ENCODE measurements at regions not wholly inside any gene's neighbourhood (a gene's known extent, or its start where the extent isn't known, plus 50 kb on each side); places are given as distances from the start of the nearest gene placed in this dataset.

GRCh38 chr6:80440496-80441115 is 334.1 kb downstream of the BCKDHB start:
- no peak overlapping the region for H3K4me3 ChIP-seq
- no peaks in the 10 kb centered on the region for H4K20me1 ChIP-seq
- no peaks in the 10 kb centered on the region for H3K27me3 ChIP-seq
- H3K4me1 ChIP-seq, result no peaks in the 10 kb centered on the region
- H3K27ac ChIP-seq, result no peak overlapping the region
- no peak overlapping the region for H3K9ac ChIP-seq
- no peaks in the 10 kb centered on the region for H3K36me3 ChIP-seq
- TF ChIP-seq Cebpa-rat (IDR thresholded peaks at IDR 0.05), result no peak
- no peaks in the 10 kb centered on the region for H3K9me3 ChIP-seq (replicated peaks in 1 of 11)
- no peak overlapping the region for H3K4me2 ChIP-seq

- no peak overlapping the region for H3K4me2 ChIP-seq
- H3K27ac ChIP-seq, result no peak overlapping the region
- H3K9ac ChIP-seq, result no peak overlapping the region
- H3K4me1 ChIP-seq, result no peaks in the 10 kb centered on the region
- no peak overlapping the region for H3K4me3 ChIP-seq
- H3K36me3 ChIP-seq, result no peaks in the 10 kb centered on the region
- no peaks in the 10 kb centered on the region for H4K20me1 ChIP-seq
- no peak for TF ChIP-seq Cebpa-rat (IDR thresholded peaks at IDR 0.05)
- no peaks in the 10 kb centered on the region for H3K9me3 ChIP-seq (replicated peaks in 1 of 11)
- H3K27me3 ChIP-seq, result no peaks in the 10 kb centered on the region
Measured at GRCh38 chr6:80439721-80440470, 333.4 kb downstream of the BCKDHB start.

GRCh38 chr6:80438772-80439171 is 332.3 kb downstream of the BCKDHB start:
- Histone ChIP-seq H3K9me3 (replicated peaks in 1 of 11) (no peaks in the 10 kb centered on the region), H3K4me2 (no peak overlapping the region), H3K9ac (no peak overlapping the region), H3K4me3 (no peak overlapping the region), H4K20me1 (no peaks in the 10 kb centered on the region), H3K27ac (no peak overlapping the region), H3K36me3 (no peaks in the 10 kb centered on the region), H3K27me3 (no peaks in the 10 kb centered on the region), H3K4me1 (no peaks in the 10 kb centered on the region)
- TF ChIP-seq Cebpa-rat (IDR thresholded peaks at IDR 0.05), result no peak

- Histone ChIP-seq H3K36me3 (no peaks in the 10 kb centered on the region), H4K20me1 (no peaks in the 10 kb centered on the region), H3K4me2 (no peak overlapping the region), H3K9me3 (replicated peaks in 1 of 11) (no peaks in the 10 kb centered on the region), H3K27me3 (no peaks in the 10 kb centered on the region), H3K4me3 (no peak overlapping the region), H3K9ac (no peak overlapping the region), H3K4me1 (no peaks in the 10 kb centered on the region), H3K27ac (no peak overlapping the region)
- no peak for TF ChIP-seq Cebpa-rat (IDR thresholded peaks at IDR 0.05)
Measured at GRCh38 chr6:80437801-80438200, 331.3 kb downstream of the BCKDHB start.

GRCh38 chr6:80437221-80437620 is 330.8 kb downstream of the BCKDHB start:
- no peak for TF ChIP-seq Cebpa-rat (IDR thresholded peaks at IDR 0.05)
- Histone ChIP-seq H3K9ac (no peak overlapping the region), H3K36me3 (no peaks in the 10 kb centered on the region)

GRCh38 chr6:80436663-80437062 is 330.2 kb downstream of the BCKDHB start:
- Histone ChIP-seq H3K4me1 (no peaks in the 10 kb centered on the region), H3K4me2 (no peak overlapping the region), H4K20me1 (no peaks in the 10 kb centered on the region), H3K9ac (no peak overlapping the region), H3K36me3 (no peaks in the 10 kb centered on the region), H3K9me3 (replicated peaks in 1 of 11) (no peaks in the 10 kb centered on the region), H3K4me3 (no peak overlapping the region), H3K27me3 (no peaks in the 10 kb centered on the region), H3K27ac (no peak overlapping the region)
- TF ChIP-seq Cebpa-rat (IDR thresholded peaks at IDR 0.05), result no peak

More at GRCh38 chr6:80437221-80437620, 330.8 kb downstream of the BCKDHB start:
- no peaks in the 10 kb centered on the region for H3K9me3 ChIP-seq (replicated peaks in 1 of 11)
- no peak overlapping the region for H3K27ac ChIP-seq
- no peak overlapping the region for H3K4me3 ChIP-seq
- H4K20me1 ChIP-seq, result no peaks in the 10 kb centered on the region
- no peaks in the 10 kb centered on the region for H3K4me1 ChIP-seq
- H3K27me3 ChIP-seq, result no peaks in the 10 kb centered on the region
- H3K4me2 ChIP-seq, result no peak overlapping the region

GRCh38 chr6:80435457-80435856 is 329.0 kb downstream of the BCKDHB start:
- no peak overlapping the region for H3K4me2 ChIP-seq

GRCh38 chr6:80434691-80435350 is 328.4 kb downstream of the BCKDHB start:
- Histone ChIP-seq H3K27ac (no peak overlapping the region), H3K4me2 (no peak overlapping the region), H3K9ac (no peak overlapping the region), H4K20me1 (no peaks in the 10 kb centered on the region), H3K4me3 (no peak overlapping the region), H3K4me1 (no peaks in the 10 kb centered on the region), H3K36me3 (no peaks in the 10 kb centered on the region), H3K9me3 (replicated peaks in 1 of 11) (no peaks in the 10 kb centered on the region), H3K27me3 (no peaks in the 10 kb centered on the region)
- no peak for TF ChIP-seq Cebpa-rat (IDR thresholded peaks at IDR 0.05)

More at GRCh38 chr6:80435457-80435856, 329.0 kb downstream of the BCKDHB start:
- Histone ChIP-seq H3K27ac (no peak overlapping the region), H3K9me3 (replicated peaks in 1 of 11) (no peaks in the 10 kb centered on the region), H3K9ac (no peak overlapping the region), H3K4me3 (no peak overlapping the region), H4K20me1 (no peaks in the 10 kb centered on the region), H3K36me3 (no peaks in the 10 kb centered on the region), H3K27me3 (no peaks in the 10 kb centered on the region), H3K4me1 (no peaks in the 10 kb centered on the region)
- TF ChIP-seq Cebpa-rat (IDR thresholded peaks at IDR 0.05), result no peak

GRCh38 chr6:80433673-80434025 is 327.2 kb downstream of the BCKDHB start:
- H3K27ac ChIP-seq, result no peak overlapping the region
- H3K36me3 ChIP-seq, result no peaks in the 10 kb centered on the region
- H3K4me1 ChIP-seq, result no peaks in the 10 kb centered on the region
- no peaks in the 10 kb centered on the region for H3K9me3 ChIP-seq (replicated peaks in 1 of 11)
- H3K9ac ChIP-seq, result no peak overlapping the region
- TF ChIP-seq Cebpa-rat (IDR thresholded peaks at IDR 0.05), result no peak
- H3K4me3 ChIP-seq, result no peak overlapping the region
- H4K20me1 ChIP-seq, result no peaks in the 10 kb centered on the region
- H3K27me3 ChIP-seq, result no peaks in the 10 kb centered on the region
- H3K4me2 ChIP-seq, result no peak overlapping the region
